ENCODE measurements at regions not wholly inside any gene's neighbourhood (a gene's known extent, or its start where the extent isn't known, plus 50 kb on each side); places are given as distances from the start of the nearest gene placed in this dataset.

DNA sequence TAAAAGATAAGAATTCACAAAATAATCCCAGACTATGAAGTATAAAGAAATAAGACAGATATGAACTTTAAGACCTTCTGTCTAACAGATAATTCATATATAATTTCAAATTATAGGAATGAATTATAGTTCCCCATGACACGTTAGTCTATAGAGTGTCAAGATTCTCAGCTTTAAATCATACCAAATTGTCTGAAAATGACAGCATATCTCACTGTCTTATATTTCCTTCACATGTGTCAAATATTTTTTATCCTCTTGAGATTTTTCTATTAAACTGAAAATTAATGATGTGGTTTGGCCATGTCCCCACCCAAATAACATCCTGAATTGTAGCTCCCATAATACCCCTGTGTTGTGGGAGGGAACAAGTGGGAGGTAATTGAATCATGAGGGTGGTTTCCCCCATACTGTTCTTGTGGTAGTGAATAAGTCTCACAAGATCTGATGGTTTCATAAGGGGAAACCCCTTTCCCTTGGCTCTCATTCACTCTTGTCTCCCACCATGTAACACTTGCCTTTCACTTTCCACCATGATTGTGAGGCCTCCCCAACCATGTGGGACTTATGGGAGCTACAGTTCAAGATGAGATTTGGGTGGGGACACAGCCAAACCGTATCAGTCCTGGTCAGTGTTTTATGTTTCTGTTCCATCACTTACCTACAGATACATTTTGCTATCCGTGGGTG is 825.3 kb upstream of the GJE1 start:
- TF ChIP-seq POLR2A (IDR thresholded peaks at IDR 0.05): no peak
- no peak for TF ChIP-seq CTCF (IDR thresholded peaks at IDR 0.05)
- no peak for TF ChIP-seq POLR2AphosphoS5 (IDR thresholded peaks at IDR 0.05)
- TF ChIP-seq EP300 (IDR thresholded peaks at IDR 0.05): no peak
